MM.1S (cell line): ENCODE measurements at regions not wholly inside any gene's neighbourhood (a gene's known extent, or its start where the extent isn't known, plus 50 kb on each side); places are given as distances from the start of the nearest gene placed in this dataset.

Experiments used
- DNase-seq: peaks from one replicate; pipeline ENCODE4 v3.0.0-alpha.2; 2015
- H2AFZ ChIP-seq: fragments of 300-600 bp; sonication (generic); 2 replicates; pipeline ENCODE4 v1.6.0; 2016; ENCODE audit warnings: antibody characterized with exemption, low read length
- H3F3A ChIP-seq: fragments of 300-600 bp; sonication (generic); 2 replicates; pipeline ENCODE4 v1.6.1; 2016; ENCODE audit warnings: mild to moderate bottlenecking, antibody characterized with exemption, low read length, moderate library complexity, mixed read lengths; ENCODE audit not compliant: insufficient read depth
- H3K27ac ChIP-seq: fragments of 300-600 bp; sonication (generic); 2 replicates; pipeline ENCODE4 v1.5.1; 2016; ENCODE audit warnings: mild to moderate bottlenecking, low read length
- H3K27me3 ChIP-seq: fragments of 300-600 bp; sonication (generic); replicated peaks from 2 replicates; pipeline ENCODE4 v1.6.0; 2016; ENCODE audit warnings: low read length; ENCODE audit not compliant: insufficient read depth
- H3K36me3 ChIP-seq: fragments of 300-600 bp; sonication (generic); replicated peaks from 2 replicates; pipeline ENCODE4 v1.6.1; 2016; ENCODE audit warnings: mild to moderate bottlenecking, low read length, mixed read lengths; ENCODE audit not compliant: insufficient read depth
- H3K4me1 ChIP-seq: fragments of 300-600 bp; sonication (generic); 2 replicates; pipeline ENCODE4 v1.6.1; 2016; ENCODE audit warnings: low read length, mixed read lengths
- H3K4me2 ChIP-seq: fragments of 300-600 bp; sonication (generic); 2 replicates; pipeline ENCODE4 v1.6.0; 2016; ENCODE audit warnings: low read depth, low read length
- H3K4me3 ChIP-seq: fragments of 300-600 bp; sonication (generic); 2 replicates; pipeline ENCODE4 v1.5.1; 2016; ENCODE audit warnings: low read length, mixed read lengths
- H3K79me2 ChIP-seq: fragments of 300-600 bp; sonication (generic); 2 replicates; pipeline ENCODE4 v1.6.1; 2016; ENCODE audit warnings: mixed run types, low read length, mixed read lengths
- H3K9ac ChIP-seq: fragments of 300-600 bp; sonication (generic); 2 replicates; pipeline ENCODE4 v1.6.1; 2016; ENCODE audit warnings: low read length, mixed read lengths
- H3K9me2 ChIP-seq: fragments of 300-600 bp; sonication (generic); replicated peaks from 2 replicates; pipeline ENCODE4 v1.6.1; 2016; ENCODE audit warnings: mild to moderate bottlenecking, low read length, mixed read lengths; ENCODE audit not compliant: insufficient read depth
- H3K9me3 ChIP-seq: fragments of 300-600 bp; sonication (generic); replicated peaks from 2 replicates; pipeline ENCODE4 v1.6.1; 2016; ENCODE audit warnings: mild to moderate bottlenecking, low read length, mixed read lengths; ENCODE audit not compliant: insufficient read depth
- H4K20me1 ChIP-seq: fragments of 300-600 bp; sonication (generic); 2 replicates; pipeline ENCODE4 v1.6.1; 2016; ENCODE audit warnings: mild to moderate bottlenecking, low read length, moderate library complexity, mixed read lengths; ENCODE audit not compliant: insufficient read depth
- CTCF ChIP-seq: fragments of 300-600 bp; sonication (generic); IDR thresholded peaks from 2 replicates; pipeline ENCODE4 v1.5.1; 2016; ENCODE audit warnings: antibody characterized with exemption, low read length, mixed read lengths
- EZH2 ChIP-seq: fragments of 300-600 bp; sonication (generic); optimal IDR thresholded peaks from 2 replicates; pipeline ENCODE3; 2017; ENCODE audit warnings: low read depth, mild to moderate bottlenecking, antibody characterized with exemption, low read length, mixed read lengths
- EZH2phosphoT487 ChIP-seq: fragments of 300-600 bp; sonication (generic); IDR thresholded peaks from 2 replicates; pipeline ENCODE4 v1.6.1; 2018; ENCODE audit warnings: antibody characterized with exemption, low read length

DNA sequence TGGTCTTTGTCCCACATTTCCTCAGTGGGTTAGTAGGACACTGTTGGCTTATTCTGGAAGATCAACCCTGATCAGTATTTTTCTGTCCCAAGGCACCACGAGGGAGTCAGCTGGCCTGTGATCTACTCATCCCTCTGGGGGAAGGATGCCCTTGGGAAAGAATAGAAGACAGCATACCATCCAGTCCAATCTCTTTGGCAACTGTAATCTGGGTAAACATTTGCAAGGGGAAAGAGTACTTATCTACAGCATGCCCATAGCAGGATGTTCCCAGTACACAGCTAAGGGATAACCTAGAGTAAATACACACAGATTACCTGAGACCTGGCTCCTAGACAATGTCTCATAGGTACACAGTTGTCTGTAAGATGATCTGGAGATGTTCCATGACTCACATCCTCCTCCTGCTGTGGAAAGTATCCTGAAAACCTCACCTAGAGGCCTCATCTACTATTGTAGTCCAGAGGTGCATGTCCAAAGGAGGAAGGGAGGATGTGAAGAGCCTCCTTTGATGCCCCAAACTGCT is 134.3 kb upstream of the VWC2 start:
- H3K9ac ChIP-seq, result no peak overlapping the region
- H3K9me3 ChIP-seq, result no peaks in the 10 kb centered on the region
- H4K20me1 ChIP-seq, result no peaks in the 10 kb centered on the region
- TF ChIP-seq EZH2phosphoT487, result no peak
- no peak for TF ChIP-seq CTCF
- H3K27me3 ChIP-seq, result no peaks in the 10 kb centered on the region
- H3K9me2 ChIP-seq, result no peaks in the 10 kb centered on the region
- no peak overlapping the region for H3K4me3 ChIP-seq
- no peak overlapping the region for H2AFZ ChIP-seq
- no peak for DNase-seq
- H3K27ac ChIP-seq, result no peak overlapping the region
- no peaks in the 10 kb centered on the region for H3K79me2 ChIP-seq
- no peaks in the 10 kb centered on the region for H3K36me3 ChIP-seq
- no peaks in the 10 kb centered on the region for H3K4me1 ChIP-seq
- H3F3A ChIP-seq, result no peaks in the 10 kb centered on the region
- H3K4me2 ChIP-seq, result no peak overlapping the region

DNA sequence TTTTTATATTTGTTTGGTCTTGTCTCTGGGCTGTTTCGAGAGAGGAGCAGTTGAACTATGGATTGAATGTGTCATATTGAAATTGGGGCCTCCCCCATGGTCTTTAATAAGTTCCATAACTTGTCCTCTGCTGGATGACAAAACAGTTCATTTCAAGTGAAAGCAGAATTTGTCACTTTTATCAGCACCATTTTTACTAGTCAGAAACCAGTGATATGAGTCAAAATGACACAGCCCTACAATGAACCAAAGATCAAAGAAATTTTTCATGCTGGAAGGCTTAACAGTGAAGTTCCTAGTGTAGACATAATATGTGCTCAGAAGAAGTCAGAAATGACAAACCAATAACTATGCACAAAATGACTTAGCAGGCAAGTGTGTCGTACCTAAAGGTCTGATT is 133.6 kb upstream of the VWC2 start:
- Histone ChIP-seq H3K4me1 (no peaks in the 10 kb centered on the region), H3K9ac (no peak overlapping the region), H3K9me2 (no peaks in the 10 kb centered on the region), H3K27ac (no peak overlapping the region), H2AFZ (no peak overlapping the region), H4K20me1 (no peaks in the 10 kb centered on the region), H3K79me2 (no peaks in the 10 kb centered on the region), H3K4me3 (no peak overlapping the region), H3K27me3 (no peaks in the 10 kb centered on the region), H3F3A (no peaks in the 10 kb centered on the region), H3K9me3 (no peaks in the 10 kb centered on the region), H3K4me2 (no peak overlapping the region), H3K36me3 (no peaks in the 10 kb centered on the region)
- no peak for DNase-seq
- no peak for TF ChIP-seq EZH2
- TF ChIP-seq CTCF, result no peak
- no peak for TF ChIP-seq EZH2phosphoT487

- no peaks in the 10 kb centered on the region for H3K27me3 ChIP-seq
- H3K36me3 ChIP-seq, result no peaks in the 10 kb centered on the region
- H3K4me2 ChIP-seq, result no peak overlapping the region
- DNase-seq, result no peak
- no peaks in the 10 kb centered on the region for H3K79me2 ChIP-seq
- no peaks in the 10 kb centered on the region for H3F3A ChIP-seq
- no peaks in the 10 kb centered on the region for H4K20me1 ChIP-seq
- H3K9me3 ChIP-seq, result no peaks in the 10 kb centered on the region
- H3K9ac ChIP-seq, result no peak overlapping the region
- no peak overlapping the region for H3K27ac ChIP-seq
- no peaks in the 10 kb centered on the region for H3K4me1 ChIP-seq
- no peak overlapping the region for H2AFZ ChIP-seq
- TF ChIP-seq EZH2phosphoT487 (no peak), EZH2 (no peak), CTCF (no peak)
- H3K4me3 ChIP-seq, result no peak overlapping the region
- no peaks in the 10 kb centered on the region for H3K9me2 ChIP-seq
Measured at GRCh38 chr7:49643321-49643720, 130.1 kb upstream of the VWC2 start.

DNA sequence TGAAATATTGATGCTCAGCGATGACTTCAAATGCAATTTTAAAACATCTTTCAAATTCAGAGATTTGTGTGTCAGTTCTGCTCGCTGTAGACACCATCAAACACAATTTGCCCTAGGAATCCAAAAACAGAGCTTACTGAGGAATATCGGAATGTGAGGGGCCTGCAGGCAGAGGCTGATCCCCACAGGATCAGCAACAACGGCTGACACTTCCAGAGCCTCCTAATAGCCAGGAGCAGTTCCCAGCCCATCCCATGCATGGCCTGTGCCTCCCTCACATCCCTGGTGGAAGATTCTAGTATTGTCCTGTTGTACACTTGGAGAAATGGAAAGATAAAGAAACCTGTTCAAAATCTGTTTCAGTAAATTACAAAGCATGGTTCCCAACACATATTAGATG is 129.7 kb upstream of the VWC2 start:
- DNase-seq, result no peak
- no peaks in the 10 kb centered on the region for H3K9me2 ChIP-seq

More for the DNA sequence above, 129.7 kb upstream of the VWC2 start:
- H3K9me3 ChIP-seq, result no peaks in the 10 kb centered on the region
- TF ChIP-seq EZH2phosphoT487 (no peak), CTCF (no peak), EZH2 (no peak)
- H3K4me2 ChIP-seq, result no peak overlapping the region
- H3K4me1 ChIP-seq, result no peaks in the 10 kb centered on the region
- H3K27ac ChIP-seq, result no peak overlapping the region
- no peaks in the 10 kb centered on the region for H4K20me1 ChIP-seq
- no peaks in the 10 kb centered on the region for H3K79me2 ChIP-seq
- H2AFZ ChIP-seq, result no peak overlapping the region
- H3K27me3 ChIP-seq, result no peaks in the 10 kb centered on the region
- H3F3A ChIP-seq, result no peaks in the 10 kb centered on the region
- no peak overlapping the region for H3K9ac ChIP-seq
- H3K36me3 ChIP-seq, result no peaks in the 10 kb centered on the region
- no peak overlapping the region for H3K4me3 ChIP-seq
